WTC11 (cell line): ENCODE measurements at regions not wholly inside any gene's neighbourhood (a gene's known extent, or its start where the extent isn't known, plus 50 kb on each side); places are given as distances from the start of the nearest gene placed in this dataset.

Source experiments
- ATAC-seq: fragments of 200-7000 bp; cut with Tn5 transposase; 2 replicates; pipeline ENCODE4 v1.10.0; 2021; ENCODE audit warnings: mild to moderate bottlenecking, moderate library complexity
- CTCF ChIA-PET: fragments of 300-600 bp; sonication (Branson Sonifier 250); formaldehyde crosslinking; loops from one replicate; lab custom pipeline; 2021; ENCODE audit warnings: antibody characterized with exemption; lab: Charles Lee
- POLR2A ChIA-PET: fragments of 350-600 bp; sonication (Branson Sonifier 250); formaldehyde crosslinking; loops from one replicate; lab custom pipeline; 2021; ENCODE audit warnings: antibody characterized with exemption; lab: Charles Lee
- DNase-seq: peaks from one replicate; pipeline ENCODE4 v3.0.0; 2021; ENCODE audit warnings: low spot score
- H3K27ac Mint-ChIP-seq: 2 replicates; pipeline ENCODE4 v1.8.0; 2021; ENCODE audit warnings: mixed read lengths
- H3K27me3 Mint-ChIP-seq: 2 replicates; pipeline ENCODE4 v1.8.0; 2021; ENCODE audit warnings: low read depth, mild to moderate bottlenecking, moderate library complexity, mixed read lengths
- H3K36me3 Mint-ChIP-seq: 2 replicates; pipeline ENCODE4 v1.8.0; 2021; ENCODE audit warnings: mixed read lengths
- H3K4me1 Mint-ChIP-seq: 2 replicates; pipeline ENCODE4 v1.8.0; 2022; ENCODE audit warnings: mixed read lengths
- H3K4me3 Mint-ChIP-seq: 2 replicates; pipeline ENCODE4 v1.8.0; 2021; ENCODE audit warnings: mild to moderate bottlenecking, moderate library complexity, mixed read lengths
- H3K9me3 Mint-ChIP-seq: 2 replicates; pipeline ENCODE4 v1.8.0; 2021; ENCODE audit warnings: mixed read lengths
- ATF1 ChIP-seq: sonication (generic); formaldehyde crosslinking; IDR thresholded peaks from 2 replicates; pipeline ENCODE4 v1.8.1; 2023; ENCODE audit warnings: mild to moderate bottlenecking, moderate library complexity, missing genetic modification reagents
- ATF6 ChIP-seq: sonication (generic); formaldehyde crosslinking; IDR thresholded peaks from 2 replicates; pipeline ENCODE4 v1.8.1; 2023; ENCODE audit warnings: mild to moderate bottlenecking, missing genetic modification reagents
- ETV6 ChIP-seq: sonication (generic); formaldehyde crosslinking; IDR thresholded peaks from 2 replicates; pipeline ENCODE4 v1.8.1; 2022; ENCODE audit warnings: mild to moderate bottlenecking, missing genetic modification reagents
- FOXK1 ChIP-seq: sonication (generic); formaldehyde crosslinking; IDR thresholded peaks from 2 replicates; pipeline ENCODE4 v1.8.0; 2022; ENCODE audit warnings: mild to moderate bottlenecking, moderate library complexity, missing genetic modification reagents
- MYBL2 ChIP-seq: sonication (generic); formaldehyde crosslinking; IDR thresholded peaks from 2 replicates; pipeline ENCODE4 v1.8.1; 2023; ENCODE audit warnings: mild to moderate bottlenecking, moderate library complexity, missing genetic modification reagents
- NFE2L1 ChIP-seq: sonication (generic); formaldehyde crosslinking; IDR thresholded peaks from 2 replicates; pipeline ENCODE4 v1.8.1; 2023; ENCODE audit warnings: missing genetic modification reagents
- NR3C1 ChIP-seq: sonication (generic); formaldehyde crosslinking; conservative IDR thresholded peaks from 2 replicates; pipeline ENCODE4 v1.8.1; 2023; ENCODE audit warnings: low read depth, mild to moderate bottlenecking, missing genetic modification reagents
- SMAD4 ChIP-seq: sonication (generic); formaldehyde crosslinking; IDR thresholded peaks from 2 replicates; pipeline ENCODE4 v1.8.0; 2022; ENCODE audit warnings: mild to moderate bottlenecking, missing genetic modification reagents
- SP1 ChIP-seq: sonication (generic); formaldehyde crosslinking; conservative IDR thresholded peaks from 2 replicates; pipeline ENCODE4 v1.8.1; 2022; ENCODE audit warnings: missing genetic modification reagents
- TCF7 ChIP-seq: sonication (generic); formaldehyde crosslinking; IDR thresholded peaks from 2 replicates; pipeline ENCODE4 v1.8.0; 2022; ENCODE audit warnings: mild to moderate bottlenecking, low read depth, missing genetic modification reagents, moderate library complexity
- TEAD4 ChIP-seq: sonication (generic); formaldehyde crosslinking; IDR thresholded peaks from 2 replicates; pipeline ENCODE4 v1.8.0; 2022; ENCODE audit warnings: mild to moderate bottlenecking, missing genetic modification reagents
- ZNF263 ChIP-seq: sonication (generic); formaldehyde crosslinking; IDR thresholded peaks from 2 replicates; pipeline ENCODE4 v1.8.1; 2022; ENCODE audit warnings: low read depth, mild to moderate bottlenecking, moderate library complexity, missing genetic modification reagents
- ZNF281 ChIP-seq: sonication (generic); formaldehyde crosslinking; IDR thresholded peaks from 2 replicates; pipeline ENCODE4 v1.8.0; 2023; ENCODE audit warnings: mild to moderate bottlenecking, missing genetic modification reagents
- TF ChIP-seq, protein P1 (sequence below): sonication (generic); formaldehyde crosslinking; IDR thresholded peaks from 2 replicates; pipeline ENCODE4 v1.8.0; 2022; ENCODE audit warnings: mild to moderate bottlenecking, missing genetic modification reagents
- TF ChIP-seq, protein P2 (sequence below): fragments of 250-450 bp; sonication (Bioruptor Pico); IDR thresholded peaks from 2 replicates; pipeline ENCODE4 v1.9.0; 2021; ENCODE audit warnings: mild to moderate bottlenecking

- no peaks in the 10 kb centered on the region for H3K36me3 Mint-ChIP-seq
- peaks cover 6% of the 10 kb centered on the region for H3K27me3 Mint-ChIP-seq
- POLR2A ChIA-PET = no interaction called here
- ATAC-seq = no peak
- no peak for DNase-seq
- CTCF ChIA-PET = interaction anchor here (1.0 to 1.6 kb wide), 4 partner anchors 36 to 195 kb away, joined by 3 to 4 read pairs (median 4); no protein-coding TSS in a partner anchor
- H3K4me1 Mint-ChIP-seq = peaks cover 20% of the 10 kb centered on the region
- no peak overlapping the region for H3K27ac Mint-ChIP-seq
- H3K9me3 Mint-ChIP-seq = no peaks in the 10 kb centered on the region
- TF ChIP-seq ATF1 (CRISPR knock-in tag) = no peak
- TF ChIP-seq ETV6 = peak; percentile 96
- no peak overlapping the region for H3K4me3 Mint-ChIP-seq
These were observed 58.8 kb downstream of the NAV1 start for GRCh38 chr1:201597551-201598230.

DNA sequence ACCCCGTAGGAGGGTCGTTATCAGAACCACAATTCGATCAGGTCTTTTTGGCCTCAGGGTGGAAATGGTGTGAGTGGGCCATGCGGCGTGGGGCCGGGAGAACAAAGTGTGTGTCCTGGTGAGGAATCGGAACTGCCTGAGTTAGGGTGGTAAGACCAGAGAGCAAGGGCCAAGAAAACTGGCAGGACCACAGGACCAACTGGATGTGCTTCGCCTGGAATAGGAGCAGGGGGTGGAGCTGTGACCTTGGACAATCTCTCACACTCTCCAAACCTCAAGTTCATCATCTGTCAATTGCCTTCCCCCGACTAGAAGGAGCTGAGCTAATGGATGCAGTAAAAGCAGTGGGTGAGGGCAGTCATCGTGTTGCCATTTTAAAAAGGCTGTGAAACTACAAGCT, 59.5 kb downstream of the NAV1 start:
- DNase-seq (no peak), ATAC-seq (no peak)
- Mint-ChIP-seq H3K4me1 (peaks cover 13% of the 10 kb centered on the region), H3K4me3 (no peak overlapping the region), H3K27me3 (peaks cover 6% of the 10 kb centered on the region), H3K9me3 (no peaks in the 10 kb centered on the region), H3K36me3 (no peaks in the 10 kb centered on the region), H3K27ac (no peak overlapping the region)
- CTCF ChIA-PET = interaction anchor here (0.8 to 1.6 kb wide), 6 partner anchors 37 to 194 kb away, joined by 3 to 4 read pairs (median 4); no protein-coding TSS in a partner anchor
- TF ChIP-seq, protein P1, sequence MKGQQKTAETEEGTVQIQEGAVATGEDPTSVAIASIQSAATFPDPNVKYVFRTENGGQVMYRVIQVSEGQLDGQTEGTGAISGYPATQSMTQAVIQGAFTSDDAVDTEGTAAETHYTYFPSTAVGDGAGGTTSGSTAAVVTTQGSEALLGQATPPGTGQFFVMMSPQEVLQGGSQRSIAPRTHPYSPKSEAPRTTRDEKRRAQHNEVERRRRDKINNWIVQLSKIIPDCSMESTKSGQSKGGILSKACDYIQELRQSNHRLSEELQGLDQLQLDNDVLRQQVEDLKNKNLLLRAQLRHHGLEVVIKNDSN = no peak
- TF ChIP-seq SMAD4 (CRISPR knock-in tag) (no peak), NFE2L1 (CRISPR knock-in tag) (no peak), FOXK1 (CRISPR knock-in tag) (no peak), TEAD4 (CRISPR knock-in tag) (no peak), TCF7 (CRISPR knock-in tag) (no peak), NR3C1 (CRISPR knock-in tag) (no peak), ZNF281 (CRISPR knock-in tag) (no peak), ZNF263 (CRISPR knock-in tag) (no peak), ATF6 (CRISPR knock-in tag) (no peak), MYBL2 (no peak), SP1 (no peak)
- TF ChIP-seq, protein P2, sequence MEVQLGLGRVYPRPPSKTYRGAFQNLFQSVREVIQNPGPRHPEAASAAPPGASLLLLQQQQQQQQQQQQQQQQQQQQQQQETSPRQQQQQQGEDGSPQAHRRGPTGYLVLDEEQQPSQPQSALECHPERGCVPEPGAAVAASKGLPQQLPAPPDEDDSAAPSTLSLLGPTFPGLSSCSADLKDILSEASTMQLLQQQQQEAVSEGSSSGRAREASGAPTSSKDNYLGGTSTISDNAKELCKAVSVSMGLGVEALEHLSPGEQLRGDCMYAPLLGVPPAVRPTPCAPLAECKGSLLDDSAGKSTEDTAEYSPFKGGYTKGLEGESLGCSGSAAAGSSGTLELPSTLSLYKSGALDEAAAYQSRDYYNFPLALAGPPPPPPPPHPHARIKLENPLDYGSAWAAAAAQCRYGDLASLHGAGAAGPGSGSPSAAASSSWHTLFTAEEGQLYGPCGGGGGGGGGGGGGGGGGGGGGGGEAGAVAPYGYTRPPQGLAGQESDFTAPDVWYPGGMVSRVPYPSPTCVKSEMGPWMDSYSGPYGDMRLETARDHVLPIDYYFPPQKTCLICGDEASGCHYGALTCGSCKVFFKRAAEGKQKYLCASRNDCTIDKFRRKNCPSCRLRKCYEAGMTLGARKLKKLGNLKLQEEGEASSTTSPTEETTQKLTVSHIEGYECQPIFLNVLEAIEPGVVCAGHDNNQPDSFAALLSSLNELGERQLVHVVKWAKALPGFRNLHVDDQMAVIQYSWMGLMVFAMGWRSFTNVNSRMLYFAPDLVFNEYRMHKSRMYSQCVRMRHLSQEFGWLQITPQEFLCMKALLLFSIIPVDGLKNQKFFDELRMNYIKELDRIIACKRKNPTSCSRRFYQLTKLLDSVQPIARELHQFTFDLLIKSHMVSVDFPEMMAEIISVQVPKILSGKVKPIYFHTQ (CRISPR knock-in tag) = no peak
- POLR2A ChIA-PET = interaction anchor here (1.3 kb wide), 1 partner anchor 10 kb away, joined by 3 read pairs; no protein-coding TSS in a partner anchor
